ENCODE measurements at regions not wholly inside any gene's neighbourhood (a gene's known extent, or its start where the extent isn't known, plus 50 kb on each side); places are given as distances from the start of the nearest gene placed in this dataset.

GRCh38 chr22:49425356-49425755 is 402.3 kb downstream of the BRD1 start:
- TF ChIP-seq CTCF (IDR thresholded peaks at IDR 0.05) (no peak), POLR2A (IDR thresholded peaks at IDR 0.05) (no peak)

All from esophagus squamous epithelium (tissue), 4 donors.